Spleen (tissue), 11 donors: ENCODE measurements at regions not wholly inside any gene's neighbourhood (a gene's known extent, or its start where the extent isn't known, plus 50 kb on each side); places are given as distances from the start of the nearest gene placed in this dataset.

Source experiments
- DNase-seq: peaks from one replicate; pipeline ENCODE4 v3.0.0-alpha.2; 2020
- H3K27ac ChIP-seq, 8 donors: fragments of 200-600 bp; sonication (generic) in 7 of 8; 1 replicate in 4 of 8; 2 replicates in 4 of 8; pipeline versions ENCODE4 v1.5.0 to v1.8.0; 2016 to 2021; ENCODE audit warnings: inconsistent platforms in 4 of 8, mild to moderate bottlenecking in 4 of 8, moderate library complexity in 1 of 8
- H3K27me3 ChIP-seq, 7 donors: fragments of 200-600 bp; sonication (generic) in 6 of 7; replicated peaks in 1 of 7; 1 replicate in 4 of 7; 2 replicates in 3 of 7; pipeline versions ENCODE4 v1.5.0 to v1.8.0; 2016 to 2021; ENCODE audit warnings: inconsistent platforms in 3 of 7, mild to moderate bottlenecking in 1 of 7
- H3K36me3 ChIP-seq, 6 donors: fragments of 200-600 bp; sonication (generic) in 5 of 6; 1 replicate in 4 of 6; 2 replicates in 2 of 6; pipeline versions ENCODE4 v1.5.0 to v1.8.0; 2016 to 2021; ENCODE audit warnings: inconsistent platforms in 2 of 6
- H3K4me1 ChIP-seq, 6 donors: fragments of 200-600 bp; sonication (generic) in 5 of 6; 1 replicate in 3 of 6; 2 replicates in 3 of 6; pipeline versions ENCODE4 v1.5.0 to v1.8.0; 2016 to 2021; ENCODE audit warnings: inconsistent platforms in 3 of 6
- H3K4me3 ChIP-seq, 8 donors: fragments of 200-600 bp; sonication (generic) in 7 of 8; 1 replicate in 4 of 8; 2 replicates in 4 of 8; pipeline versions ENCODE4 v1.5.0 to v1.8.0; 2016 to 2021; ENCODE audit warnings: inconsistent platforms in 4 of 8, mild to moderate bottlenecking in 4 of 8, moderate library complexity in 2 of 8
- H3K9me3 ChIP-seq, 8 donors: fragments of 200-600 bp; sonication (generic) in 7 of 8; 1 replicate in 4 of 8; 2 replicates in 4 of 8; pipeline versions ENCODE4 v1.5.0 to v1.8.0; 2016 to 2021; ENCODE audit warnings: inconsistent platforms in 4 of 8
- CTCF ChIP-seq, 11 experiments: fragments of 200-600 bp in 7 of 11; fragments of 450-650 bp in 4 of 11; sonication (generic) in 4 of 11; IDR thresholded peaks in 8 of 11; conservative IDR thresholded peaks in 3 of 11; 1 replicate in 7 of 11; 2 replicates in 4 of 11; pipeline versions ENCODE4 v1.4.0 to v1.8.0; 2016 to 2021; ENCODE audit warnings: antibody characterized with exemption in 11 of 11, inconsistent platforms in 4 of 11, mild to moderate bottlenecking in 1 of 11
- POLR2A ChIP-seq, 3 donors: fragments of 450-650 bp; IDR thresholded peaks; one replicate each; pipeline ENCODE4 v1.5.1; 2017; ENCODE audit warnings: antibody characterized with exemption in 3 of 3, mild to moderate bottlenecking in 1 of 3
- POLR2AphosphoS5 ChIP-seq, 3 donors: sonication (generic); formaldehyde crosslinking; IDR thresholded peaks; one replicate each; pipeline ENCODE4 v1.5.1; 2017; ENCODE audit warnings: antibody characterized with exemption in 3 of 3
- WGBS, 5 donors: extraction: QIAGEN DNeasy Blood & Tissue Kit in 3 of 5; methylation state at CpG; one replicate each; pipeline versions ENCODE4 v1.1.5 to v1.1.7; 2013 to 2018; 5-methylcytosine and 5-hydroxymethylcytosine counted together
- intact Hi-C: fragments of 100-400 bp; cut with DNase I; formaldehyde crosslinking; loops from one replicate; pipeline ENCODE4 v1.15.0; 2023; ENCODE audit warnings: low total_unique reads
- donor health status: healthy with polysubstance abuse.
- donor health status: DM: no; HTN: no; CAD: no; lungs with moderate emphysema.
- donor health status: DM: no; HTN: no; CAD: no.
- donor health status: Bipolar disorder and iron deficiency.
- donor health status: healthy.
- donor health status: DM: no; HTN: no; CAD: no.
- donor health status: DM: yes; HTN: yes; CAD: no.

GRCh38 chr7:46296526-46296925 is 375.5 kb upstream of the IGFBP3 start:
- Histone ChIP-seq H3K4me3 (no peak overlapping the region), H3K4me1 (no peaks in the 10 kb centered on the region), H3K27ac (no peak overlapping the region), H3K9me3 (peaks cover 0 to 19% (median 11%) of the 10 kb centered on the region in 8 donors), H3K27me3 (no peaks in the 10 kb centered on the region), H3K36me3 (no peaks in the 10 kb centered on the region)
- WGBS, 5 donors: 81 to 97% (median 94%) methylated on average over 1 of the region's 1 CpG
- intact Hi-C loops: no loop called here
- DNase-seq: no peak
- no peak for TF ChIP-seq CTCF (IDR thresholded peaks at IDR 0.05 in 8 of 11, conservative IDR thresholded peaks at IDR 0.05 in 3 of 11)
- no peak for TF ChIP-seq POLR2AphosphoS5 (IDR thresholded peaks at IDR 0.05)
- TF ChIP-seq POLR2A (IDR thresholded peaks at IDR 0.05): no peak

GRCh38 chr7:46294381-46294780 is 373.3 kb upstream of the IGFBP3 start:
- Histone ChIP-seq H3K27me3 (no peaks in the 10 kb centered on the region), H3K36me3 (no peaks in the 10 kb centered on the region), H3K4me3 (no peak overlapping the region), H3K9me3 (peaks cover 0 to 19% (median 11%) of the 10 kb centered on the region in 8 donors), H3K4me1 (no peaks in the 10 kb centered on the region), H3K27ac (no peak overlapping the region)
- intact Hi-C loops: no loop called here
- WGBS, 5 donors: 70 to 89% (median 83%) methylated on average over 5 of the region's 5 CpGs
- no peak for TF ChIP-seq POLR2A (IDR thresholded peaks at IDR 0.05)
- no peak for TF ChIP-seq POLR2AphosphoS5 (IDR thresholded peaks at IDR 0.05)
- TF ChIP-seq CTCF (IDR thresholded peaks at IDR 0.05 in 8 of 11, conservative IDR thresholded peaks at IDR 0.05 in 3 of 11): no peak
- DNase-seq: no peak

- no peak for DNase-seq
- TF ChIP-seq POLR2A (IDR thresholded peaks at IDR 0.05) (no peak), POLR2AphosphoS5 (IDR thresholded peaks at IDR 0.05) (no peak), CTCF (IDR thresholded peaks at IDR 0.05 in 8 of 11, conservative IDR thresholded peaks at IDR 0.05 in 3 of 11) (no peak)
- H3K27ac ChIP-seq: no peak overlapping the region
- 78 to 91% (median 83%) methylated on average over 7 of the region's 7 CpGs for WGBS, 5 donors
- H3K4me3 ChIP-seq: no peak overlapping the region
- H3K27me3 ChIP-seq: no peaks in the 10 kb centered on the region
- H3K36me3 ChIP-seq: no peaks in the 10 kb centered on the region
- H3K9me3 ChIP-seq: peaks cover 0 to 15% (median 8%) of the 10 kb centered on the region in 8 donors
- H3K4me1 ChIP-seq: no peaks in the 10 kb centered on the region
- intact Hi-C loops: no loop called here
These were observed 371.7 kb upstream of the IGFBP3 start for GRCh38 chr7:46292741-46293140.

- H3K4me3 ChIP-seq: no peak overlapping the region
- H3K36me3 ChIP-seq: no peaks in the 10 kb centered on the region
- TF ChIP-seq CTCF (IDR thresholded peaks at IDR 0.05 in 8 of 11, conservative IDR thresholded peaks at IDR 0.05 in 3 of 11) (no peak), POLR2AphosphoS5 (IDR thresholded peaks at IDR 0.05) (no peak), POLR2A (IDR thresholded peaks at IDR 0.05) (no peak)
- intact Hi-C loops: no loop called here
- H3K27me3 ChIP-seq: no peaks in the 10 kb centered on the region
- H3K27ac ChIP-seq: no peak overlapping the region
- no peak for DNase-seq
- WGBS, 5 donors: 63 to 82% (median 70%) methylated on average over 4 of the region's 4 CpGs
- H3K9me3 ChIP-seq: peaks cover 0 to 4% (median 0%) of the 10 kb centered on the region in 8 donors
- H3K4me1 ChIP-seq: no peaks in the 10 kb centered on the region
These were observed 370.6 kb upstream of the IGFBP3 start for GRCh38 chr7:46291601-46292150.
